K562 (cell line): ENCODE measurements at regions not wholly inside any gene's neighbourhood (a gene's known extent, or its start where the extent isn't known, plus 50 kb on each side); places are given as distances from the start of the nearest gene placed in this dataset.

Source experiments
- ATAC-seq: fragments of 200-7000 bp; cut with Tn5 transposase; 3 replicates; pipeline ENCODE4 v1.9.1; 2020; ENCODE audit warnings: moderate library complexity
- BruUV-seq: library from RNA; stranded (reverse); fragments of 400-500 nt; replicated peaks from 2 replicates; lab custom pipeline; 2021; lab: Mats Ljungman, UMichigan
- CTCF ChIA-PET: fragments of 300-600 bp; formaldehyde crosslinking; extraction: SDS; loops from one replicate; lab custom pipeline; 2021; ENCODE audit warnings: low intra/inter-chr PET ratio; lab: Yijun Ruan, JAX
- POLR2A ChIA-PET: fragments of 300-600, 350-650 bp; sonication (Branson Sonifier 250); formaldehyde crosslinking; extraction: SDS; loops from one replicate; lab custom pipeline; 2021; ENCODE audit warnings: antibody characterized with exemption, inconsistent platforms; lab: Yijun Ruan, JAX
- DNase-seq, 4 experiments: peaks; one replicate each; pipeline versions ENCODE4 v3.0.0 to v3.0.0-alpha.2; 2011 to 2018; ENCODE audit warnings: low spot score in 3 of 4, mixed read lengths in 3 of 4; ENCODE audit errors: extremely low read depth in 1 of 4
- FAIRE-seq: peaks from 2 replicates; lab custom pipeline; 2011; peaks lifted over from hg19 to GRCh38; lab: Jason Lieb, UNC
- H2AFZ ChIP-seq: 2 replicates; pipeline ENCODE4 v1.6.0; 2011; ENCODE audit warnings: low read depth, low read length, control low read depth, inconsistent platforms
- H3K27ac ChIP-seq: fragments of 200-600 bp; 3 replicates; pipeline ENCODE4 v1.8.0; 2011; ENCODE audit warnings: low read depth, mild to moderate bottlenecking, control low read depth, inconsistent platforms, low read length, moderate library complexity, mixed read lengths; ENCODE audit errors: extremely low read depth
- H3K27me3 ChIP-seq, 2 experiments: fragments of 300-600 bp in 1 of 2; 2 replicates in 1 of 2; 3 replicates in 1 of 2; pipeline versions ENCODE4 v1.6.0 to v1.8.0; 2011; ENCODE audit warnings: inconsistent platforms in 2 of 2, low read length in 2 of 2, mild to moderate bottlenecking in 1 of 2, mixed read lengths in 1 of 2, moderate library complexity in 1 of 2; ENCODE audit not compliant: control insufficient read depth in 2 of 2, insufficient read depth in 2 of 2
- H3K36me3 ChIP-seq: fragments of 300-600 bp; 3 replicates; pipeline ENCODE4 v1.8.0; 2011; ENCODE audit warnings: mild to moderate bottlenecking, low read length, inconsistent platforms; ENCODE audit not compliant: control insufficient read depth, insufficient read depth
- H3K4me1 ChIP-seq, 2 experiments: fragments of 200-600 bp in 1 of 2; replicated peaks in 1 of 2; 2 replicates in 1 of 2; 3 replicates in 1 of 2; pipeline versions ENCODE4 v1.5.1 to v1.8.0; 2011; ENCODE audit warnings: inconsistent platforms in 2 of 2, low read length in 2 of 2, mild to moderate bottlenecking in 1 of 2, mixed read lengths in 1 of 2, moderate library complexity in 1 of 2; ENCODE audit not compliant: control insufficient read depth in 2 of 2, insufficient read depth in 2 of 2
- H3K4me2 ChIP-seq: 2 replicates; pipeline ENCODE4 v1.6.1; 2011; ENCODE audit warnings: low read length, control low read depth, inconsistent platforms, mixed read lengths; ENCODE audit not compliant: insufficient read depth
- H3K4me3 ChIP-seq: fragments of 200-600 bp; sonication (generic), shearing (Covaris generic); 2 replicates; pipeline ENCODE4 v1.5.1; 2016; ENCODE audit warnings: control low read depth, inconsistent platforms
- H3K79me2 ChIP-seq: fragments of 200-600 bp; 3 replicates; pipeline ENCODE4 v1.8.0; 2011; ENCODE audit warnings: low read length, inconsistent platforms; ENCODE audit not compliant: control insufficient read depth, insufficient read depth
- H3K9ac ChIP-seq, 2 experiments: 2 replicates each; pipeline versions ENCODE4 v1.6.0 to v1.6.1; 2011; ENCODE audit warnings: low read depth in 2 of 2, low read length in 2 of 2, control low read depth in 1 of 2, inconsistent platforms in 1 of 2, mild to moderate bottlenecking in 1 of 2, mixed read lengths in 1 of 2; ENCODE audit not compliant: insufficient read depth in 1 of 2
- H3K9me1 ChIP-seq: one replicate; pipeline ENCODE4 v1.6.0; 2011; ENCODE audit warnings: inconsistent platforms, mild to moderate bottlenecking, low read length, moderate library complexity; ENCODE audit not compliant: control insufficient read depth, insufficient read depth
- H3K9me3 ChIP-seq: replicated peaks from 2 replicates; pipeline ENCODE4 v1.5.1; 2011; ENCODE audit warnings: low read depth, low read length, inconsistent platforms; ENCODE audit not compliant: control insufficient read depth, insufficient read depth
- H4K20me1 ChIP-seq: replicated peaks from 2 replicates; pipeline ENCODE4 v1.6.1; 2011; ENCODE audit warnings: low read length, inconsistent platforms, mixed read lengths; ENCODE audit not compliant: control insufficient read depth, insufficient read depth
- ASH1L ChIP-seq: fragments of 450-650 bp; IDR thresholded peaks from 2 replicates; pipeline ENCODE4 v1.6.1; 2018; ENCODE audit warnings: borderline replicate concordance, mild to moderate bottlenecking, low read depth; ENCODE audit not compliant: partially characterized antibody
- ATF6 ChIP-seq: sonication (generic); formaldehyde crosslinking; IDR thresholded peaks from 2 replicates; pipeline ENCODE4 v1.4.0; 2020; ENCODE audit warnings: mild to moderate bottlenecking, missing genetic modification reagents
- HES1 ChIP-seq: fragments of 450-650 bp; IDR thresholded peaks from 2 replicates; pipeline ENCODE4 v1.6.1; 2016; ENCODE audit warnings: low read depth, mild to moderate bottlenecking, moderate library complexity
- HNRNPK ChIP-seq: fragments of 200-400 bp; formaldehyde crosslinking; IDR thresholded peaks from one replicate; pipeline ENCODE4 v1.6.1; 2018; ENCODE audit warnings: mild to moderate bottlenecking, low read depth, low read length; ENCODE audit not compliant: poor library complexity, severe bottlenecking
- ILF3 ChIP-seq: fragments of 450-650 bp; IDR thresholded peaks from 2 replicates; pipeline ENCODE4 v1.6.1; 2018; ENCODE audit warnings: antibody characterized with exemption, mild to moderate bottlenecking, moderate library complexity, borderline replicate concordance
- MLX ChIP-seq, 2 experiments: fragments of 450-650 bp in 1 of 2; sonication (generic) in 1 of 2; formaldehyde crosslinking; conservative IDR thresholded peaks; 2 replicates each; pipeline versions ENCODE4 v1.4.0 to v1.8.1; 2020 to 2022; ENCODE audit warnings: mild to moderate bottlenecking in 1 of 2, missing genetic modification reagents in 1 of 2
- SPI1 ChIP-seq: IDR thresholded peaks from 2 replicates; pipeline ENCODE4 v1.6.1; 2011; ENCODE audit warnings: low read depth, low read length, control low read depth, borderline replicate concordance
- TARDBP ChIP-seq: fragments of 450-650 bp; IDR thresholded peaks from 2 replicates; pipeline ENCODE4 v1.6.1; 2016
- TSC22D4 ChIP-seq: fragments of 450-650 bp; IDR thresholded peaks from 2 replicates; pipeline ENCODE4 v1.6.1; 2016; ENCODE audit warnings: missing genetic modification characterization, missing biosample characterization, control low read depth
- YY1 ChIP-seq, 3 experiments: IDR thresholded peaks; 2 replicates each; pipeline ENCODE4 v1.6.1; 2011; ENCODE audit warnings: low read length in 2 of 3, mild to moderate bottlenecking in 2 of 3, moderate library complexity in 2 of 3, borderline replicate concordance in 1 of 3, control low read depth in 1 of 3, low read depth in 1 of 3; ENCODE audit not compliant: insufficient read depth in 3 of 3, insufficient replicate concordance in 2 of 3, control insufficient read depth in 1 of 3, insufficient read length in 1 of 3; ENCODE audit errors: extremely low read depth in 1 of 3
- ZBTB17 ChIP-seq: fragments of 450-650 bp; formaldehyde crosslinking; IDR thresholded peaks from 2 replicates; pipeline ENCODE4 v1.4.0; 2020; ENCODE audit warnings: mild to moderate bottlenecking
- ZEB2 ChIP-seq: fragments of 450-650 bp; IDR thresholded peaks from 2 replicates; pipeline ENCODE4 v1.6.1; 2016
- WGBS: fragments of 100-300 bp; shearing (Covaris generic); methylation state at CpG from one replicate; pipeline ENCODE4 v1.1.6; 2016; ENCODE audit warnings: low coverage, mixed read lengths; ENCODE audit not compliant: insufficient coverage; ENCODE audit errors: missing lambda C conversion rate; 5-methylcytosine and 5-hydroxymethylcytosine counted together
- in situ Hi-C: fragments of 300-500 bp; cut with MboI; formaldehyde crosslinking; loops from 4 replicates; pipeline ENCODE4 v1.15.0; 2018; ENCODE audit warnings: inconsistent platforms, mixed read lengths
- intact Hi-C: fragments of 100-400 bp; cut with micrococcal nuclease; formaldehyde crosslinking; loops from 2 replicates; pipeline ENCODE4 v1.14.2; 2022

- TF ChIP-seq ASH1L (no peak), ILF3 (no peak), MLX (CRISPR knock-in tag; conservative IDR thresholded peaks at IDR 0.05) (no peak), TSC22D4 (tag) (no peak)
- TF ChIP-seq, all 486 proteins: peak for 0
Observed at GRCh38 chr9:7965063-7965462, 165.5 kb upstream of the DMAC1 start (continued).

GRCh38 chr9:7963026-7963425, 163.4 kb upstream of the DMAC1 start:
- TF ChIP-seq HES1 (no peak), ZBTB17 (no peak), TARDBP (no peak), SPI1 (no peak), ZEB2 (no peak), YY1 (IDR thresholded peaks at IDR 0.05; ENCODE audit: borderline replicate concordance in 1 of 3, control insufficient read depth in 1 of 3, extremely low read depth in 1 of 3, insufficient read depth in 3 of 3, insufficient read length in 1 of 3, insufficient replicate concordance in 2 of 3, low read depth in 1 of 3, low read length in 2 of 3) (no peak), HNRNPK (no peak), ATF6 (CRISPR knock-in tag) (no peak)
- TF ChIP-seq, all 486 proteins: peak for 0
- FAIRE-seq: no peak
- H3K27me3 ChIP-seq: no peaks in the 10 kb centered on the region
- H3K9me3 ChIP-seq: no peaks in the 10 kb centered on the region
- H3K36me3 ChIP-seq: no peaks in the 10 kb centered on the region
- no peaks in the 10 kb centered on the region for H3K79me2 ChIP-seq
- POLR2A ChIA-PET: no interaction called here
- DNase-seq: no peak
- H4K20me1 ChIP-seq: no peaks in the 10 kb centered on the region
- WGBS: 11% methylated on average over 3 of the region's 5 CpGs
- H3K4me1 ChIP-seq: no peaks in the 10 kb centered on the region
- H3K27ac ChIP-seq: no peak overlapping the region
- CTCF ChIA-PET: no interaction called here
- ATAC-seq: no peak
- no peak overlapping the region for H2AFZ ChIP-seq
- in situ Hi-C loops (no loop called here), intact Hi-C loops (no loop called here)
- H3K9ac ChIP-seq: no peak overlapping the region
- H3K4me2 ChIP-seq: no peak overlapping the region
- no peaks in the 10 kb centered on the region for H3K9me1 ChIP-seq
- no peak overlapping the region for H3K4me3 ChIP-seq
- BruUV-seq: no TSS peak
